Stimulated activated CD4-positive, alpha-beta T cell treated with anti-CD3 and anti-CD28 coated beads, Interleukin-4, amount 100 ng/mL, for 48 hours (primary cell): ENCODE measurements at regions not wholly inside any gene's neighbourhood (a gene's known extent, or its start where the extent isn't known, plus 50 kb on each side); places are given as distances from the start of the nearest gene placed in this dataset.
"Not testable (repeated sequence)": the region's sequence is repeated elsewhere in the genome, so short reads cannot be mapped to it uniquely, and the experiment has no call there.

Experiments used
- DNase-seq, 2 donors: peaks; one replicate each; pipeline ENCODE4 v3.0.0-alpha.2; 2020; ENCODE audit warnings: low read depth in 2 of 2

GRCh38 chr5:71771191-71771590 lies 52.1 kb downstream of the CARTPT start:
- DNase-seq, result no peak

- DNase-seq, result no peak
Measured at GRCh38 chr5:71778678-71779276, 59.7 kb downstream of the CARTPT start.

- DNase-seq, result no peak
Measured at GRCh38 chr5:71780597-71780996, 61.5 kb downstream of the CARTPT start.

DNA sequence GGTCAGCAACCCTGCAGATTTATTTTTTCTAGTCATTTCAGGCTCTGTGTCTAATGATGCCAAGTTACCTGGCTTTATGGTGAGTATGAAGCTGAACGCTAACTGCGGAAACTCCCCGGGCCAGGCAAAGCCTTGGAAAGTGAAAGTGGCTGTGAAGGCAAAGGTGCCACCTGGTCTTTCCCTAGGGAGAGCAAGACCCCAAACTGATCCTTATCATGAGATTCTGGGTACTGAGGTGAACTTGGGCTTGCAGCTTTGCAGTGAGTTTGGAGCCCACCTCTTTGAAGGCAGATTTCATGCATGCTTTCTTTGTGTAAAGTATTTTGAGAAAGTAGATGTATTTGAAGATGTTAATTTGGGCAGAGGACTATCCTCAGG lies 63.3 kb downstream of the CARTPT start:
- no peak for DNase-seq

GRCh38 chr5:71782771-71783770 lies 64.0 kb downstream of the CARTPT start:
- DNase-seq, result peak; percentile 67 to 70

DNA sequence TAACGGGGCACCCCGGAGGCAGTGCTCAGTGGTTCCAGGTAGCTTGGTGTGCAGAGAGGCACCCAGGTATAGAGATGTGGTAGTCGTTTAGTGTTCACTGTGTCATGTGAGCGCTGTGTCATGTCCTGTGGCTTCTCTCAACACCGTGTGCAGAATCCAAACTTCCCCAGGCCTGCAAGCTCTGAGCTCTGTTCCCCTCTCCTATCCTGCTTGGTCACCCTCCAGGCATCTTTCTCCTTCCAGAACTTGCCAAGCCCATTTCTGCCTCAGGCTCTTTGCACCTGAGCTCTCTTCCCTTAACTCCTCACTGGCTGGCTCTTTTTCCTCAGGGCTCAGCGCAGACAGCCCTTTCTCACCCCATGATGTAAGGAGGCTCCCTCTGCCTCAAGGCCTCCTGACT lies 64.8 kb downstream of the CARTPT start:
- no peak for DNase-seq

GRCh38 chr5:71786337-71787055 lies 67.4 kb downstream of the CARTPT start:
- no peak for DNase-seq

- DNase-seq, result no peak
Measured at GRCh38 chr5:71788794-71789193, 69.7 kb downstream of the CARTPT start.

- no peak for DNase-seq
Measured at GRCh38 chr5:71789746-71790145, 70.7 kb downstream of the CARTPT start.

DNA sequence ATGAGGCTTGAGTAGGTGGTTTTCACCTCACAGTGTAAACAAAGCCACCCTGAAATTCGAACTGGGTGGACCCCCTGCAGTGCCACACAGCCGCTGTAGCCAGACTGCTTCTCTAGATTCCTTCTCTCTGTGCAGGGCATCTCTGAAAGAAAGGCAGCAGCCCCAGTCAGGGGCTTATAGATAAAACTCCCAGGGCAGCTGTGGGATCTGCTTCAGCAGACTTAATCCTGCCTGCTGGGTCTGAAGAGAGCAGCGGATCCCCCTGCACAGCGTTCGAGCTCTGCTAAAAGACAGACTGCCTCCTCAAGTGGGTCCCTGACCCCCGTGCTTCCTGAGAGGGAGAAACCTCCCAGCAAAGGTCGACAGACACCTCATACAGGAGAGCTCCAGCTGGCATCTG lies 71.4 kb downstream of the CARTPT start:
- no peak for DNase-seq

- not testable (repeated sequence) for DNase-seq
Measured at GRCh38 chr5:71792041-71792440, 73.0 kb downstream of the CARTPT start.

DNA sequence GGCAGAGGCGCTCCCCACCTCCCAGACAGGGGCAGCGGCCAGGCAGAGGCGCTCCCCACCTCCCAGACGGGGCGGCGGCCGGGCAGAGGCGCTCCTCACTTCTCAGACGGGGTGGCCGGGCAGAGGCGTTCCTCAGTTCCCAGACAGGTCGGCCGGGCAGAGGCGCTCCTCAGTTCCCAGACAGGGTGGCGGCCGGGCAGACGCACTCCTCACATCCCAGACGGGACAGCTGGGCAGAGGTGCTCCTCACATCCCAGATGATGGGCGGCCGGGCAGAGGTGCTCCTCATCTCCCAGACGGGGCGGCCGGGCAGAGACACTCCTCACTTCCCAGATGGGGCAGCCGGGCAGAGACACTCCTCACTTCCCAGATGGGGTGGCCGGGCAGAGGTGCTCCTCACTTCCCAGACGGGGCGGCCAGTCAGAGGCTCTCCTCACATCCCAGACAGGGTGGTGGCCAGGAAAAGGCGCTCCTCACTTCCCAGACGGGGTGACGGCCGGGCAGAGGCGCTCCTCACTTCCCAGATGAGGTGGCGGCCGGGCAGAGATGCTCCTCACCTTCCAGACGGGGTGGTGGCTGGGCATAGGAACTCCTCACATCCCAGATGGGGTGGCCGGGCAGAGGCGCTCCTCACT lies 75.1 kb downstream of the CARTPT start:
- no peak for DNase-seq

- no peak for DNase-seq
Measured at GRCh38 chr5:71802673-71803072, 83.6 kb downstream of the CARTPT start.

GRCh38 chr5:71806711-71807110 lies 87.6 kb downstream of the CARTPT start:
- no peak for DNase-seq

GRCh38 chr5:71807909-71808308 lies 88.8 kb downstream of the CARTPT start:
- no peak for DNase-seq

DNA sequence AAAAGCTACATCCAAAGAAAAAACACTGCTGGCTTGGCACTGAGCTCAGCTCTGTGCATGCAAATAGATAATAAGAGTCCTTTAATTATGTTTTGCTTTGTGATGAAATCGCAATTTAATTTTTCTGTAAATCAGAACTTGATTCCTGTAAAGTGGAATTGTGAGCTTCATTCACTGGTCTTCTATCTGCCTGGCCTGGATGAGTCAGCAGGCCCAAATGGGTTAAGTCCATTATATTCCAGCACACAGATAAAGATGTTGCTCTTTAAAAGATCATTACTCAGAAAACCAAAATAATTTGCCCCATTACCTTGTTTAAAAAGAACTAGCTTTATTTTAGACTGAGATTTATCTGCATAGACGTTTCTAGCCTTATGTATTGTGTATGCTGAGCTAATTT lies 90.4 kb downstream of the CARTPT start:
- no peak for DNase-seq

DNA sequence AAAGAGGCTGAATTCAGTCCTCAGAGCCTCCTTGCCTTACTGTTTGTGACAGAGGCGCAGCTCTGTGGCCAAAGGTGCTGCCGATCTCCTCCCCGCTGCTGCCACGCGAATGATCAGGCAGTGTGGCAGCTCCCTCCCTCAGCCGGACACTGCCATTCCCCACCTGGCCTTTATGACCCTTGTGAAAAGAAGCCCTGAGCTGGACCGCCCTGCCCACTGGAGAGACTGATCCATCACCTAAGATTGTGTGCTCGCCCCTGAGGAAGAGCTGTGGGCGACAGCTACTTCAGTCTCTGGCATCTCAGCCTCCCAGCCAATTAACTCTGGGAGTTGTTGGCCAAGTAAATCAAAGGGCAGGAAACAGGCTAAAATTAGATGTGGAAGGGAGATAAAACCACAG lies 90.9 kb downstream of the CARTPT start:
- DNase-seq, result no peak

DNA sequence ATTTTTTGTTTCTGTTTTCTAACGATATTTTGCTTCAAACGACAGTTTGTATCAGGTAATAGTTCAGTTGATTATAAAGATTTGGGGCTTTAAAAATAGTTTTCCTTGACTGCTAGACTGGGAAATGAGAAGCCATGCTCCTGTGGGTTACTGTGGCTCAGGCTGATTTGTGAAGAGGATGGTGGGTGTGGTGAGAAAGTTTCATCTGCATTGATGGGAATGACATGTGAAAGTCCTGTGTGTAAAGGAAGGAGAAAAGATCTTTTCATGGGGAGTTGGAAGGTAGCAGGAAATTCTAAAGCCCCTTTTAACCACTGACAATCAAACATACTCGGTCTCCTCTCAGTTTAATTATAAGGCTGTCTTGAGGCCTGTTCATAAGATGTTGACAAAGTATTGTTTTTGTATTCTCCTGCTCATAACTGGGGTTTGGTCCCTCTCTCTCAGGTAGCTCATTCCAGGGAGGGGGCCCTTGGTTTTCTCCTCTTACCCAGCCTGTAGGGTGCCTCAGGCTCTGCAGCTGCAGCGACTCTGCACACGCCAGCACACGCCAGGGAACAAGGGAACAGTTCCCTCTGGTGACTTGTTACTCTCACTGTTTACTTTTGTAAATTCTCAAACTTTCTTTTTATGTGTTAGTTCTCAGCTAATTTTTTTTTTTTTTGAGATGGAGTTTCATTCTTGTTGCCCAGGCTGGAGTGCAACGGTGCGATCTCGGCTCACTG lies 91.6 kb downstream of the CARTPT start:
- no peak for DNase-seq

- no peak for DNase-seq
Measured at GRCh38 chr5:71811779-71812178, 92.7 kb downstream of the CARTPT start.

GRCh38 chr5:71816307-71816706 lies 97.2 kb downstream of the CARTPT start:
- DNase-seq, result no peak

- no peak for DNase-seq
Measured at GRCh38 chr5:71817891-71818290, 98.8 kb downstream of the CARTPT start.
